B cell (primary cell): ENCODE measurements at regions not wholly inside any gene's neighbourhood (a gene's known extent, or its start where the extent isn't known, plus 50 kb on each side); places are given as distances from the start of the nearest gene placed in this dataset.

Experiments
- ATAC-seq: fragments of 200-7000 bp; cut with Tn5 transposase; one replicate; pipeline ENCODE4 v1.10.0; 2021; ENCODE audit warnings: low read depth, mild to moderate bottlenecking, moderate number of reproducible peaks, moderate library complexity
- CTCF ChIA-PET: fragments of 350-600 bp; sonication (Branson Sonifier 250); formaldehyde crosslinking; loops from one replicate; lab custom pipeline; 2021; ENCODE audit warnings: antibody characterized with exemption, inconsistent platforms; lab: Charles Lee
- POLR2A ChIA-PET: fragments of 350-600 bp; sonication (Branson Sonifier 250); formaldehyde crosslinking; loops from one replicate; lab custom pipeline; 2021; ENCODE audit warnings: antibody characterized with exemption; lab: Charles Lee
- DNase-seq: peaks from one replicate; pipeline ENCODE4 v3.0.0; 2013
- H2AFZ ChIP-seq: 2 replicates; pipeline ENCODE4 v1.6.1; 2012; ENCODE audit warnings: mild to moderate bottlenecking, low read depth, low read length; ENCODE audit not compliant: insufficient read depth, poor library complexity, severe bottlenecking
- H3K27ac ChIP-seq, 2 donors: 1 replicate in 1 of 2; 2 replicates in 1 of 2; pipeline ENCODE4 v1.5.1; 2012 to 2013; ENCODE audit warnings: low read length in 2 of 2, mild to moderate bottlenecking in 2 of 2, moderate library complexity in 1 of 2
- H3K27me3 ChIP-seq, 4 experiments: fragments of 200-600 bp in 1 of 4; sonication (generic) in 1 of 4; replicated peaks in 1 of 4; 1 replicate in 2 of 4; 2 replicates in 2 of 4; pipeline versions ENCODE4 v1.6.1 to v1.7.0; 2013 to 2016; ENCODE audit warnings: low read length in 3 of 4, mild to moderate bottlenecking in 2 of 4, mixed read lengths in 1 of 4, moderate library complexity in 1 of 4; ENCODE audit not compliant: insufficient read depth in 4 of 4, control insufficient read depth in 3 of 4; ENCODE audit errors: control extremely low read depth in 1 of 4
- H3K36me3 ChIP-seq, 2 experiments: replicated peaks in 1 of 2; 1 replicate in 1 of 2; 2 replicates in 1 of 2; pipeline versions ENCODE4 v1.6.1 to v1.7.1; 2013; ENCODE audit warnings: low read length in 1 of 2; ENCODE audit not compliant: insufficient read depth in 2 of 2, control insufficient read depth in 1 of 2; ENCODE audit errors: control extremely low read depth in 1 of 2, extremely low read depth in 1 of 2
- H3K4me1 ChIP-seq, 2 donors: fragments of 200-600 bp in 1 of 2; sonication (generic) in 1 of 2; 1 replicate in 1 of 2; 2 replicates in 1 of 2; pipeline versions ENCODE4 v1.5.1 to v1.6.1; 2013 to 2017; ENCODE audit warnings: low read length in 2 of 2; ENCODE audit not compliant: control insufficient read depth in 2 of 2, insufficient read depth in 2 of 2
- H3K4me2 ChIP-seq: replicated peaks from 2 replicates; pipeline ENCODE3; 2012; ENCODE audit warnings: mild to moderate bottlenecking, low read depth, low read length; ENCODE audit not compliant: poor library complexity, severe bottlenecking
- H3K4me3 ChIP-seq, 5 experiments: fragments of 200-600 bp in 1 of 5; sonication (generic) in 1 of 5; 1 replicate in 3 of 5; 2 replicates in 2 of 5; pipeline versions ENCODE4 v1.5.1 to v1.7.0; 2011 to 2016; ENCODE audit warnings: low read length in 4 of 5, mild to moderate bottlenecking in 4 of 5, low read depth in 2 of 5, control low read depth in 1 of 5, moderate library complexity in 1 of 5; ENCODE audit not compliant: insufficient read depth in 1 of 5; ENCODE audit errors: control extremely low read depth in 1 of 5, extremely low read depth in 1 of 5
- H3K79me2 ChIP-seq: fragments of 200-600 bp; sonication (generic); one replicate; pipeline ENCODE4 v1.6.0; 2016; ENCODE audit warnings: low read length; ENCODE audit not compliant: control insufficient read depth, insufficient read depth
- H3K9ac ChIP-seq: fragments of 200-600 bp; sonication (generic); 2 replicates; pipeline ENCODE4 v1.6.1; 2017; ENCODE audit warnings: mild to moderate bottlenecking, low read length, moderate library complexity
- H3K9me3 ChIP-seq, 3 donors: one replicate each; pipeline versions ENCODE4 v1.6.1 to v1.7.1; 2013; ENCODE audit warnings: low read length in 2 of 3; ENCODE audit not compliant: control insufficient read depth in 2 of 3, insufficient read depth in 1 of 3; ENCODE audit errors: control extremely low read depth in 1 of 3
- H4K20me1 ChIP-seq: 2 replicates; pipeline ENCODE4 v1.6.0; 2012; ENCODE audit warnings: mild to moderate bottlenecking, low read length; ENCODE audit not compliant: insufficient read depth, control insufficient read depth, poor library complexity, severe bottlenecking
- H3K27ac Mint-ChIP-seq: one replicate; pipeline ENCODE4 v1.8.0; 2021; ENCODE audit warnings: mixed read lengths
- H3K27me3 Mint-ChIP-seq: one replicate; pipeline ENCODE4 v1.8.0; 2021; ENCODE audit warnings: mixed read lengths
- H3K4me1 Mint-ChIP-seq: one replicate; pipeline ENCODE4 v1.8.0; 2021; ENCODE audit warnings: mixed read lengths
- H3K4me3 Mint-ChIP-seq: one replicate; pipeline ENCODE4 v1.8.0; 2021; ENCODE audit warnings: mixed read lengths
- H3K9me3 Mint-ChIP-seq: one replicate; pipeline ENCODE4 v1.8.0; 2022; ENCODE audit warnings: mixed read lengths; ENCODE audit not compliant: insufficient read depth
- CTCF ChIP-seq: fragments of 200-600 bp; IDR thresholded peaks from one replicate; pipeline ENCODE4 v1.8.0; 2022; ENCODE audit warnings: antibody characterized with exemption, mild to moderate bottlenecking
- EZH2 ChIP-seq: IDR thresholded peaks from 2 replicates; pipeline ENCODE4 v1.6.1; 2012; ENCODE audit warnings: borderline replicate concordance, low read depth, mild to moderate bottlenecking, moderate library complexity, low read length; ENCODE audit not compliant: insufficient read depth, poor library complexity, severe bottlenecking
- WGBS: methylation state at CpG from one replicate; pipeline ENCODE4 v1.1.5; 2013; ENCODE audit warnings: missing lambda C conversion rate; ENCODE audit not compliant: insufficient coverage; 5-methylcytosine and 5-hydroxymethylcytosine counted together
- intact Hi-C: fragments of 100-400 bp; cut with micrococcal nuclease; formaldehyde crosslinking; loops from one replicate; pipeline ENCODE4 v1.10.0; 2022

- no peak overlapping the region for H3K4me3 Mint-ChIP-seq
- Histone ChIP-seq H3K4me2 (no peak overlapping the region), H2AFZ (no peak overlapping the region), H3K27me3 (no peaks in the 10 kb centered on the region), H3K27ac (no peak overlapping the region), H3K4me3 (no peak overlapping the region), H3K79me2 (no peaks in the 10 kb centered on the region), H3K9me3 (peaks cover 0 to 3% (median 0%) of the 10 kb centered on the region in 3 donors), H3K9ac (no peak overlapping the region), H4K20me1 (no peaks in the 10 kb centered on the region), H3K4me1 (no peaks in the 10 kb centered on the region), H3K36me3 (no peaks in the 10 kb centered on the region)
- intact Hi-C loops = no loop called here
- WGBS = 88% methylated on average over 1 of the region's 2 CpGs
- CTCF ChIA-PET = no interaction called here
- TF ChIP-seq EZH2 (no peak), CTCF (no peak)
- no peak overlapping the region for H3K27ac Mint-ChIP-seq
- DNase-seq (no peak), ATAC-seq (no peak)
- POLR2A ChIA-PET = no interaction called here
- H3K9me3 Mint-ChIP-seq = peaks cover 6% of the 10 kb centered on the region
- H3K4me1 Mint-ChIP-seq = no peaks in the 10 kb centered on the region
- H3K27me3 Mint-ChIP-seq = no peaks in the 10 kb centered on the region
Measured at GRCh38 chr6:22631091-22631490, 61.7 kb downstream of the HDGFL1 start.

DNA sequence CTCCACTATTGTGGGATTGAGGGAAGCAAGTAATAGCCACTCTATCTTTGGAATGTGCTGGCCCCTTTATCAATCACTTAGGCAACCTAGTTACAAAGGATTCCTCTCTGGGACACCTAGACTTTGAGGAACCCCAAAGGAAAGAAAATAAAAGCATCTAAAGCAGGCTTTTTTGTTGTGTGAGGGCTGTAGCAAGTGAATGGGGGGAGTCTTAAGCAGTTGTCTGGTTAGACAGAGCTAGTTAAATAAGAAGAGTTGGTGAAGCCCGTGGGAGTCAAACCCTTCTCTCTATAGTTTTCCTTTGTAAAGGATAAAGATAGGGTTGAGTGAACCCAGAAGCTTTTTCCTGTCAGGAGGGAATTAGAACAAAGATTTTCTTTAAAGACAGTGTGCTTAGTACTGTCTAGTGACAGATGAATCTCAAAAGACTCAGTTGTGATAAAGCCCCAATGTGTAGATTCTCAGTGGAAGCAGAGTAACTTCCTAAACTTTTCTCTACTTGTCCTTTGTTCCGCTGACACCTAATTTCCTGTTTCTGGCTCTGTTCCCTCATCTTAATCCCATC lies 63.3 kb downstream of the HDGFL1 start:
- H2AFZ ChIP-seq = no peak overlapping the region
- no peaks in the 10 kb centered on the region for H3K79me2 ChIP-seq
- ATAC-seq (no peak), DNase-seq (no peak)
- WGBS = no CpG with 5 or more reads among the region's 2 CpGs
- Mint-ChIP-seq H3K9me3 (peaks cover 2% of the 10 kb centered on the region), H3K4me1 (no peaks in the 10 kb centered on the region), H3K27me3 (no peaks in the 10 kb centered on the region), H3K4me3 (no peak overlapping the region), H3K27ac (no peak overlapping the region)
- TF ChIP-seq EZH2 (no peak), CTCF (no peak)
- no peaks in the 10 kb centered on the region for H4K20me1 ChIP-seq
- no peak overlapping the region for H3K4me3 ChIP-seq
- H3K27ac ChIP-seq = no peak overlapping the region
- ChIA-PET POLR2A (no interaction called here), CTCF (interaction anchor here (0.6 kb wide), 1 partner anchor 9 kb away, joined by 3 read pairs; no protein-coding TSS in a partner anchor)
- intact Hi-C loops = no loop called here
- H3K27me3 ChIP-seq = no peaks in the 10 kb centered on the region
- H3K36me3 ChIP-seq = no peaks in the 10 kb centered on the region
- H3K4me1 ChIP-seq = no peaks in the 10 kb centered on the region
- H3K9ac ChIP-seq = no peak overlapping the region
- no peak overlapping the region for H3K4me2 ChIP-seq
- no peaks in the 10 kb centered on the region for H3K9me3 ChIP-seq
